ENCODE measurements at regions not wholly inside any gene's neighbourhood (a gene's known extent, or its start where the extent isn't known, plus 50 kb on each side); places are given as distances from the start of the nearest gene placed in this dataset.
A peak's percentile ranks its signal among the peaks of the same experiment; 100 is the strongest.

DNA sequence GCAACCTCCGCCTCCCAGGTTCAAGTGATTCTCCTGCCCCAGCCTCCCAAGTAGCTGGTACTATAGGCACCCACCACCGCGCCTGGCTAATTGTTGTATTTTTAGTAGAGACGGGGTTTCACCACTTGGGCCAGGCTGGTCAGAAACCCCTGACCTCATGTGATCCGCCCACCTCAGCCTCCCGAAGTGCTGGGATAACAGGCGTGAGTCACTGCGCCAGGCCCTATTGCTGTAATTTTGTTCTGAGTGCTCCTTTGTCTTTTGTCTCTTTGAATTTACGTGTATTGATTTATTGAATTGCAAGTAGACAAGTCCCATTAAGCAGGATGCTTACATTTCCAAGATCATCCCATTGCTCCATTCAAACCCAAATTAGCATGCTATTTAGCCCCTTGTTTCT lies 186.7 kb downstream of the MSX2 start:
- Histone ChIP-seq H3K9ac (no peak overlapping the region), H3K9me3 (ENCODE audit: control insufficient read depth, low read length) (no peaks in the 10 kb centered on the region), H3K79me2 (no peaks in the 10 kb centered on the region), H3K4me3 (ENCODE audit: low read depth, low read length) (no peak overlapping the region), H3K4me1 (no peaks in the 10 kb centered on the region), H2AFZ (no peak overlapping the region), H3K27me3 (ENCODE audit: control insufficient read depth, insufficient read depth, low read length) (no peaks in the 10 kb centered on the region), H3K4me2 (ENCODE audit: low read length) (no peak overlapping the region), H3K27ac (no peak overlapping the region), H3K36me3 (ENCODE audit: control insufficient read depth, insufficient read depth, low read length) (no peaks in the 10 kb centered on the region)
- TF ChIP-seq, protein P1, sequence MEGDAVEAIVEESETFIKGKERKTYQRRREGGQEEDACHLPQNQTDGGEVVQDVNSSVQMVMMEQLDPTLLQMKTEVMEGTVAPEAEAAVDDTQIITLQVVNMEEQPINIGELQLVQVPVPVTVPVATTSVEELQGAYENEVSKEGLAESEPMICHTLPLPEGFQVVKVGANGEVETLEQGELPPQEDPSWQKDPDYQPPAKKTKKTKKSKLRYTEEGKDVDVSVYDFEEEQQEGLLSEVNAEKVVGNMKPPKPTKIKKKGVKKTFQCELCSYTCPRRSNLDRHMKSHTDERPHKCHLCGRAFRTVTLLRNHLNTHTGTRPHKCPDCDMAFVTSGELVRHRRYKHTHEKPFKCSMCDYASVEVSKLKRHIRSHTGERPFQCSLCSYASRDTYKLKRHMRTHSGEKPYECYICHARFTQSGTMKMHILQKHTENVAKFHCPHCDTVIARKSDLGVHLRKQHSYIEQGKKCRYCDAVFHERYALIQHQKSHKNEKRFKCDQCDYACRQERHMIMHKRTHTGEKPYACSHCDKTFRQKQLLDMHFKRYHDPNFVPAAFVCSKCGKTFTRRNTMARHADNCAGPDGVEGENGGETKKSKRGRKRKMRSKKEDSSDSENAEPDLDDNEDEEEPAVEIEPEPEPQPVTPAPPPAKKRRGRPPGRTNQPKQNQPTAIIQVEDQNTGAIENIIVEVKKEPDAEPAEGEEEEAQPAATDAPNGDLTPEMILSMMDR (IDR thresholded peaks at IDR 0.05) = no peak

DNA sequence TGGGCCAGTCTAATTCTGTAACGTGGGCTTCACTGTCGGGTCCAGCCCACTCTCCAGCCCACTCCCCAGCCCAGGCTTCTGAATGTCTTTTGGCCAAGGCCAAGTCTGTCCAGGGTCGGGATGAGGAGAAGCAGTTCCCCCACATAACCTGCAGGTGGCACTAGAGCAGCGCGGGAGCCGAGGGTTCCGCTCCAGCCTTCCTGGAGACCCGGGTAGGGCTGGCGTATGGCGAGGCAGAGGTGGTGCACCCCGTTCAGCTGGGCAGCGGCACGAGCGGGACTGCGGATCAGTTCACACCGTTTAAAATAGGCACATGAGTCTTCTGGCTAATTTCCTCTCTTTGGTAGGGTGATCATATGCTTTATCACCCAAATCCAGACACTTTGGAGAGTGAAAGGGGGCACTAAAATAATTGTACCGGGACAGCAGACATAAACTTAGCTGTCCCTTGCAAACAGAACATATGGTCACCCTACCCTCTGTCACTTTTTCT lies 185.9 kb downstream of the MSX2 start:
- Histone ChIP-seq H3K27me3 (ENCODE audit: control insufficient read depth, insufficient read depth, low read length) (no peaks in the 10 kb centered on the region), H3K4me1 (no peaks in the 10 kb centered on the region), H3K27ac (no peak overlapping the region), H3K9me3 (ENCODE audit: control insufficient read depth, low read length) (no peaks in the 10 kb centered on the region), H3K9ac (no peak overlapping the region), H3K36me3 (ENCODE audit: control insufficient read depth, insufficient read depth, low read length) (no peaks in the 10 kb centered on the region), H3K79me2 (no peaks in the 10 kb centered on the region), H3K4me3 (ENCODE audit: low read depth, low read length) (no peak overlapping the region), H3K4me2 (ENCODE audit: low read length) (peak overlapping the region; percentile 45), H2AFZ (peak overlapping the region; percentile 54)
- TF ChIP-seq, protein P1 (IDR thresholded peaks at IDR 0.05) = peak; percentile 90

DNA sequence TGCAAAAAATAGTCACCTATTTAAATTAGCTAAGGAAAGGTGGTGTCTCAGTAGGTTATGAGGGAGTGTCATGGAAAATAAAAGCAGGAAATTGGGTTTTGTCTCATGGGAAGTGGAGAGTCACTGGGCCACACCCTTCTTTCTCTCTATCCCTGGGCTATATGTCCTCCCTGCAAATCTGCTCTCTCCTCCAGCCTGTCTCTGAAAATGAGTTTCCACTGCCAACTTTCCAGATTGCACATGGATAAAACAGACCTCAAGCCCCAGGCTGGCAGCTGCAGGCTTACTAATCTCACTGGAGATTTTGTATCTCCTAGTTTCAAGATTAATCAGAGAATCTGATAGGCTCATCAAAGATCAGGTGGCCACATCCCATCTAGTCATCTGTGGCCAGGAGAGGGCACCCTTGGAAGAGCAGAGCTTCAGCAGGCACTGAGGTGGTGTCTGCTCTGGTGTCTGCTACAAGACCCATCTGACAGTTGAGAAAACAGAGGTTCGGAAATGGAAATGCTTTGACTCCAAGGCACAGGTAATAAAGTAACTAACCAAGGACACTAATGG lies 178.9 kb downstream of the MSX2 start:
- TF ChIP-seq, protein P1 (IDR thresholded peaks at IDR 0.05) = no peak
- Histone ChIP-seq H3K4me3 (ENCODE audit: low read depth, low read length) (no peak overlapping the region), H3K27ac (no peak overlapping the region), H3K9ac (no peak overlapping the region), H2AFZ (no peak overlapping the region), H3K9me3 (ENCODE audit: control insufficient read depth, low read length) (no peaks in the 10 kb centered on the region), H3K79me2 (no peaks in the 10 kb centered on the region), H3K4me2 (ENCODE audit: low read length) (no peak overlapping the region), H3K36me3 (ENCODE audit: control insufficient read depth, insufficient read depth, low read length) (no peaks in the 10 kb centered on the region), H3K4me1 (no peaks in the 10 kb centered on the region), H3K27me3 (ENCODE audit: control insufficient read depth, insufficient read depth, low read length) (no peaks in the 10 kb centered on the region)

DNA sequence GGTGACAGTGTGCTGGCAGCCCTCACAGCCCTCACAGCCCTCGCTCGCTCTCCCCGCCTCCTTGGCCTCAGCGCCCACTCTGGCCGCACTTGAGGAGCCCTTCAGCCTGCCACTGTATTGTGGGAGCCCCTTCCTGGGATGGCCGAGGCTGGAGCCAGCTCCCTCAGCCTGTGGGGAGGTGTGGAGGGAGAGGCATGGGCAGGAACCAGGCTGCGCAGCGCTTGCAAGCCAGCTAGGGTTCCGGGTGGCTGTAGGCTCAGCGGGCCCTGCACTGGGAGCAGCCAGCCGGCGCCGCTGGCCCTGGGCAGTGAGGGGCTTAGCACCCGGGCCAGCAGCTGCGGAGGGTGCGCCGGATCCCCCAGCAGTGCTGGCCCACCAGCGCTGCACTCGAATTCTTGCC lies 177.0 kb downstream of the MSX2 start:
- Histone ChIP-seq H3K4me2 (ENCODE audit: low read length) (no peak overlapping the region), H2AFZ (no peak overlapping the region), H3K36me3 (ENCODE audit: control insufficient read depth, insufficient read depth, low read length) (no peaks in the 10 kb centered on the region), H3K4me1 (no peaks in the 10 kb centered on the region), H3K27ac (no peak overlapping the region), H3K4me3 (ENCODE audit: low read depth, low read length) (no peak overlapping the region), H3K9ac (no peak overlapping the region), H3K27me3 (ENCODE audit: control insufficient read depth, insufficient read depth, low read length) (no peaks in the 10 kb centered on the region), H3K79me2 (no peaks in the 10 kb centered on the region), H3K9me3 (ENCODE audit: control insufficient read depth, low read length) (no peaks in the 10 kb centered on the region)
- TF ChIP-seq, protein P1 (IDR thresholded peaks at IDR 0.05) = no peak

DNA sequence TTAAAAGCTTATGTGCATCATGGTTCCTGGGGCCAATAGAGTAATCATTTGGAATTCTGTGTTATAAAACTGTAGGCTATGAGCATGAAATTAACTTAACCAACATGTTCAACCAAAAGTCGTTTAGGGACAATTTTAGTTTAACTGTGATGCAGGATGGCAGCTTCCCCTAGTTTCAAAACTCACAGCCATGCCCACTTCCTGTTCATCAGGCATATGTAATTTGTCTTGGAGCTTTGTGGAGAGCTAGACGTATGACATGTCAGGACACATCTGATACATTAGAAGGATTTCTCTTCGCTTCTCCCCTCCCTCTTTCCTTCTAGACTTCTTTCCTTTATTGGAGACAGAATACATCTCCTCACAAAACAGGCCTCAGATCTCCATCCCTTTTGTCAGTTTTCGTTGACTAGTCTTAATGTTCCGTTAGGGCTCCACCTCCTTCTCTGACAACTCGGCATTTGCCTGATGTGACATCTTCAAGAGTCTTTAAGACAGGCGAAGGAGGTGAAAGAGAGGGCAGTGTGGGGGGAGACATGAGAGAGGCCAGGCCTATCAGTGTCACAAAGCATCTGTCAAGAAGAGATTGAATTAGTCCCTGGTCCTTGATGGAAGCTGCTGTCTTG lies 176.0 kb downstream of the MSX2 start:
- Histone ChIP-seq H3K4me3 (ENCODE audit: low read depth, low read length) (no peak overlapping the region), H3K36me3 (ENCODE audit: control insufficient read depth, insufficient read depth, low read length) (no peaks in the 10 kb centered on the region), H3K4me1 (no peaks in the 10 kb centered on the region), H2AFZ (no peak overlapping the region), H3K4me2 (ENCODE audit: low read length) (no peak overlapping the region), H3K79me2 (no peaks in the 10 kb centered on the region), H3K9me3 (ENCODE audit: control insufficient read depth, low read length) (no peaks in the 10 kb centered on the region), H3K9ac (no peak overlapping the region), H3K27ac (no peak overlapping the region), H3K27me3 (ENCODE audit: control insufficient read depth, insufficient read depth, low read length) (no peaks in the 10 kb centered on the region)
- TF ChIP-seq, protein P1 (IDR thresholded peaks at IDR 0.05) = no peak

Data from parathyroid adenoma (tissue), 2 donors.